HL-60 (cell line): ENCODE measurements at regions not wholly inside any gene's neighbourhood (a gene's known extent, or its start where the extent isn't known, plus 50 kb on each side); places are given as distances from the start of the nearest gene placed in this dataset.

ENCODE experiments used
- GABPA ChIP-seq: IDR thresholded peaks from 2 replicates; pipeline ENCODE4 v1.6.1; 2012; ENCODE audit warnings: low read depth
- TF ChIP-seq, protein P1 (sequence below): IDR thresholded peaks from one replicate; pipeline ENCODE4 v1.5.1; 2011; ENCODE audit warnings: low read length, control low read depth, inconsistent platforms; ENCODE audit not compliant: insufficient read depth

DNA sequence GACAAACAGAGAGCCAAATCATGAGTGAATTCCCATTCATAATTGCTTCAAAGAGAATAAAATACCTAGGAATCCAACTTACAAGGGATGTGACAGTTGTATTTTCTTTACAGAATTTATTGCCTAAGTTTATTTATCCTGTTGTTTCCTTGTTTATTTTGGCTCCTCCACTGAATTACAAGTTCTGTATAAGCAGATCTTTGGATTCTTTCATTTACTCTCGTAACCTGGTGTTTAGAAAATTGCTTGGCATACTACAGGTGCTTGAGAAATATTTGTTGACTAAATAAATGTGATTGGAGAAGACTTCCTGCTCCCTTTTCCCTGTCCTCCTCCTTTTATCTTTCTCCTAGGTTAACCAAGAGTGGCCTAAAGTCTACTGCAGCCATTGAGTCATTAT, 455.6 kb downstream of the TMEM38B start:
- no peak for TF ChIP-seq GABPA
- TF ChIP-seq, protein P1, sequence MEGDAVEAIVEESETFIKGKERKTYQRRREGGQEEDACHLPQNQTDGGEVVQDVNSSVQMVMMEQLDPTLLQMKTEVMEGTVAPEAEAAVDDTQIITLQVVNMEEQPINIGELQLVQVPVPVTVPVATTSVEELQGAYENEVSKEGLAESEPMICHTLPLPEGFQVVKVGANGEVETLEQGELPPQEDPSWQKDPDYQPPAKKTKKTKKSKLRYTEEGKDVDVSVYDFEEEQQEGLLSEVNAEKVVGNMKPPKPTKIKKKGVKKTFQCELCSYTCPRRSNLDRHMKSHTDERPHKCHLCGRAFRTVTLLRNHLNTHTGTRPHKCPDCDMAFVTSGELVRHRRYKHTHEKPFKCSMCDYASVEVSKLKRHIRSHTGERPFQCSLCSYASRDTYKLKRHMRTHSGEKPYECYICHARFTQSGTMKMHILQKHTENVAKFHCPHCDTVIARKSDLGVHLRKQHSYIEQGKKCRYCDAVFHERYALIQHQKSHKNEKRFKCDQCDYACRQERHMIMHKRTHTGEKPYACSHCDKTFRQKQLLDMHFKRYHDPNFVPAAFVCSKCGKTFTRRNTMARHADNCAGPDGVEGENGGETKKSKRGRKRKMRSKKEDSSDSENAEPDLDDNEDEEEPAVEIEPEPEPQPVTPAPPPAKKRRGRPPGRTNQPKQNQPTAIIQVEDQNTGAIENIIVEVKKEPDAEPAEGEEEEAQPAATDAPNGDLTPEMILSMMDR, result no peak
